T47D (cell line): ENCODE measurements at regions not wholly inside any gene's neighbourhood (a gene's known extent, or its start where the extent isn't known, plus 50 kb on each side); places are given as distances from the start of the nearest gene placed in this dataset.

ENCODE experiments used
- DNase-seq, 2 experiments: peaks; one replicate each; pipeline versions ENCODE4 v3.0.0 to v3.0.0-alpha.2; 2011 to 2012; ENCODE audit warnings: low read depth in 1 of 2, low spot score in 1 of 2
- JUND ChIP-seq: IDR thresholded peaks from 2 replicates; pipeline ENCODE4 v1.6.1; 2012; ENCODE audit warnings: low read depth
- in situ Hi-C: cut with HindIII; loops from 2 replicates; pipeline ENCODE4 v1.10.0; 2016; ENCODE audit warnings: low sequenced_read_pairs, low pct_unique_long_range_greater_than_20kb

- in situ Hi-C loops, result no loop called here
- no peak for DNase-seq
- no peak for TF ChIP-seq JUND
These were observed 162.3 kb upstream of the ZSWIM2 start for GRCh38 chr2:187011206-187011832.

- in situ Hi-C loops, result no loop called here
- no peak for TF ChIP-seq JUND
- no peak for DNase-seq
These were observed 160.7 kb upstream of the ZSWIM2 start for GRCh38 chr2:187009483-187010239.

- in situ Hi-C loops, result no loop called here
- DNase-seq, result no peak
- no peak for TF ChIP-seq JUND
These were observed 159.1 kb upstream of the ZSWIM2 start for GRCh38 chr2:187008111-187008510.

GRCh38 chr2:187003611-187004010 is 154.6 kb upstream of the ZSWIM2 start:
- TF ChIP-seq JUND, result no peak
- in situ Hi-C loops, result no loop called here
- no peak for DNase-seq

GRCh38 chr2:187003038-187003554 is 154.1 kb upstream of the ZSWIM2 start:
- in situ Hi-C loops, result no loop called here
- no peak for DNase-seq
- no peak for TF ChIP-seq JUND

GRCh38 chr2:187002242-187002641 is 153.3 kb upstream of the ZSWIM2 start:
- no peak for DNase-seq
- in situ Hi-C loops, result no loop called here
- no peak for TF ChIP-seq JUND

- DNase-seq, result no peak
- in situ Hi-C loops, result no loop called here
- TF ChIP-seq JUND, result no peak
These were observed 152.3 kb upstream of the ZSWIM2 start for GRCh38 chr2:187001248-187001647.

GRCh38 chr2:186995092-186995491 is 146.1 kb upstream of the ZSWIM2 start:
- in situ Hi-C loops, result no loop called here
- DNase-seq, result no peak
- no peak for TF ChIP-seq JUND

- in situ Hi-C loops, result no loop called here
- TF ChIP-seq JUND, result no peak
- no peak for DNase-seq
These were observed 143.6 kb upstream of the ZSWIM2 start for GRCh38 chr2:186992597-186992996.

GRCh38 chr2:186991766-186992417 is 142.9 kb upstream of the ZSWIM2 start:
- no peak for DNase-seq
- in situ Hi-C loops, result no loop called here
- no peak for TF ChIP-seq JUND

- in situ Hi-C loops, result no loop called here
- no peak for TF ChIP-seq JUND
- DNase-seq, result no peak
These were observed 136.0 kb upstream of the ZSWIM2 start for GRCh38 chr2:186984966-186985365.

GRCh38 chr2:186984481-186984880 is 135.5 kb upstream of the ZSWIM2 start:
- TF ChIP-seq JUND, result no peak
- DNase-seq, result no peak
- in situ Hi-C loops, result no loop called here
